HL-60 (cell line): ENCODE measurements at regions not wholly inside any gene's neighbourhood (a gene's known extent, or its start where the extent isn't known, plus 50 kb on each side); places are given as distances from the start of the nearest gene placed in this dataset.

ENCODE experiments used
- CTCF ChIP-seq: IDR thresholded peaks from one replicate; pipeline ENCODE4 v1.5.1; 2011; ENCODE audit warnings: low read length, control low read depth, inconsistent platforms; ENCODE audit not compliant: insufficient read depth
- POLR2AphosphoS5 ChIP-seq: IDR thresholded peaks from 2 replicates; pipeline ENCODE4 v1.6.1; 2012; ENCODE audit warnings: low read depth

- TF ChIP-seq CTCF (no peak), POLR2AphosphoS5 (no peak)
Observed at GRCh38 chr15:25611603-25612002, 172.8 kb upstream of the UBE3A start.
